H1 (cell line): ENCODE measurements at regions not wholly inside any gene's neighbourhood (a gene's known extent, or its start where the extent isn't known, plus 50 kb on each side); places are given as distances from the start of the nearest gene placed in this dataset.

Experiments used
- CTCF ChIA-PET: fragments of 300-600 bp; sonication (Branson Sonifier 250); formaldehyde crosslinking; loops from one replicate; lab custom pipeline; 2021; ENCODE audit not compliant: partially characterized antibody; lab: Charles Lee
- POLR2A ChIA-PET: fragments of 300-600 bp; sonication (Branson Sonifier 250); formaldehyde crosslinking; loops from one replicate; lab custom pipeline; 2021; ENCODE audit warnings: inconsistent platforms; ENCODE audit not compliant: partially characterized antibody; lab: Charles Lee
- DNase-seq, 2 experiments: peaks; one replicate each; pipeline versions ENCODE4 v3.0.0 to v3.0.0-alpha.2; 2010 to 2022; ENCODE audit warnings: low spot score in 2 of 2, low read depth in 1 of 2, mixed read lengths in 1 of 2
- FAIRE-seq: peaks from 2 replicates; lab custom pipeline; 2011; peaks lifted over from hg19 to GRCh38; lab: Jason Lieb, UNC
- H2AFZ ChIP-seq: 2 replicates; pipeline ENCODE4 v1.8.1; 2012; ENCODE audit warnings: low read length, inconsistent platforms
- H2AK5ac ChIP-seq: 2 replicates; pipeline ENCODE4 v1.6.1; 2013; ENCODE audit warnings: low read depth, low read length
- H2BK120ac ChIP-seq: replicated peaks from 2 replicates; pipeline ENCODE3; 2013; ENCODE audit warnings: low read depth, low read length, inconsistent platforms
- H2BK12ac ChIP-seq: 2 replicates; pipeline ENCODE4 v1.6.1; 2013; ENCODE audit warnings: low read depth, low read length
- H2BK15ac ChIP-seq: 2 replicates; pipeline ENCODE4 v1.6.1; 2013; ENCODE audit warnings: low read length
- H2BK20ac ChIP-seq: 2 replicates; pipeline ENCODE4 v1.6.1; 2013; ENCODE audit warnings: low read length
- H2BK5ac ChIP-seq: 2 replicates; pipeline ENCODE4 v1.6.1; 2013; ENCODE audit warnings: low read depth, low read length
- H3K14ac ChIP-seq: 2 replicates; pipeline ENCODE4 v1.6.1; 2013; ENCODE audit warnings: inconsistent platforms; ENCODE audit not compliant: insufficient read length
- H3K18ac ChIP-seq: 2 replicates; pipeline ENCODE4 v1.6.1; 2013; ENCODE audit warnings: low read length; ENCODE audit errors: extremely low read depth
- H3K23ac ChIP-seq: 2 replicates; pipeline ENCODE4 v1.6.1; 2013; ENCODE audit warnings: inconsistent platforms; ENCODE audit not compliant: insufficient read length
- H3K23me2 ChIP-seq: 2 replicates; pipeline ENCODE4 v1.6.1; 2013; ENCODE audit warnings: low read depth, low read length
- H3K27ac ChIP-seq: 2 replicates; pipeline ENCODE4 v1.6.1; 2011; ENCODE audit warnings: low read depth, low read length, inconsistent platforms
- H3K27me3 ChIP-seq, 4 experiments: replicated peaks in 1 of 4; 1 replicate in 1 of 4; 2 replicates in 3 of 4; pipeline versions ENCODE4 v1.6.1 to v1.8.1; 2011 to 2013; ENCODE audit warnings: low read length in 3 of 4, mild to moderate bottlenecking in 3 of 4, inconsistent platforms in 2 of 4, mixed read lengths in 2 of 4, moderate library complexity in 1 of 4; ENCODE audit not compliant: control insufficient read depth in 3 of 4, insufficient read depth in 3 of 4; ENCODE audit errors: extremely low read depth in 1 of 4
- H3K36me3 ChIP-seq, 4 experiments: 2 replicates each; pipeline versions ENCODE4 v1.6.1 to v1.8.1; 2011 to 2013; ENCODE audit warnings: mild to moderate bottlenecking in 4 of 4, low read length in 3 of 4, moderate library complexity in 2 of 4, control low read depth in 1 of 4, inconsistent platforms in 1 of 4; ENCODE audit not compliant: insufficient read depth in 4 of 4, control insufficient read depth in 2 of 4
- H3K4ac ChIP-seq: replicated peaks from 2 replicates; pipeline ENCODE3; 2013; ENCODE audit warnings: low read length, low read depth, mixed read lengths, inconsistent platforms; ENCODE audit not compliant: insufficient read length
- H3K4me1 ChIP-seq, 4 experiments: replicated peaks in 1 of 4; 1 replicate in 1 of 4; 2 replicates in 3 of 4; pipeline versions ENCODE4 v1.6.1 to v1.8.1; 2011 to 2013; ENCODE audit warnings: low read length in 3 of 4, inconsistent platforms in 2 of 4, mixed read lengths in 1 of 4; ENCODE audit not compliant: insufficient read depth in 4 of 4, control insufficient read depth in 3 of 4
- H3K4me2 ChIP-seq, 2 experiments: 2 replicates each; pipeline versions ENCODE4 v1.6.1 to v1.8.1; 2011 to 2013; ENCODE audit warnings: low read depth in 2 of 2, low read length in 2 of 2, control low read depth in 1 of 2, inconsistent platforms in 1 of 2, mild to moderate bottlenecking in 1 of 2; ENCODE audit not compliant: insufficient read depth in 1 of 2
- H3K4me3 ChIP-seq, 4 experiments: fragments of 200-600, 300-600 bp in 1 of 4; sonication (generic), shearing (Covaris generic), sonication (Bioruptor Twin) in 1 of 4; 2 replicates each; pipeline versions ENCODE4 v1.5.1 to v1.8.1; 2011 to 2016; ENCODE audit warnings: low read length in 4 of 4, low read depth in 3 of 4, control low read depth in 2 of 4, inconsistent platforms in 2 of 4, mild to moderate bottlenecking in 2 of 4, mixed read lengths in 1 of 4, moderate library complexity in 1 of 4; ENCODE audit not compliant: insufficient read depth in 2 of 4; ENCODE audit errors: extremely low read depth in 1 of 4
- H3K56ac ChIP-seq: replicated peaks from 2 replicates; pipeline ENCODE3; 2013; ENCODE audit warnings: low read depth, mild to moderate bottlenecking, mixed read lengths, low read length, inconsistent platforms; ENCODE audit not compliant: insufficient read length
- H3K79me1 ChIP-seq: 2 replicates; pipeline ENCODE4 v1.6.1; 2013; ENCODE audit warnings: low read depth, low read length, control low read depth
- H3K79me2 ChIP-seq, 2 experiments: 2 replicates each; pipeline versions ENCODE4 v1.6.1 to v1.8.1; 2012 to 2013; ENCODE audit warnings: low read length in 2 of 2, mild to moderate bottlenecking in 2 of 2, inconsistent platforms in 1 of 2; ENCODE audit not compliant: insufficient read depth in 2 of 2, control insufficient read depth in 1 of 2
- H3K9ac ChIP-seq, 4 experiments: replicated peaks in 1 of 4; 1 replicate in 1 of 4; 2 replicates in 3 of 4; pipeline versions ENCODE4 v1.6.1 to v1.8.1; 2011 to 2013; ENCODE audit warnings: low read depth in 3 of 4, low read length in 3 of 4, control low read depth in 2 of 4, mild to moderate bottlenecking in 2 of 4, moderate library complexity in 2 of 4, inconsistent platforms in 1 of 4; ENCODE audit errors: extremely low read depth in 1 of 4
- H3K9me3 ChIP-seq, 2 experiments: 2 replicates each; pipeline versions ENCODE4 v1.6.1 to v1.8.1; 2012 to 2013; ENCODE audit warnings: mild to moderate bottlenecking in 2 of 2, moderate library complexity in 2 of 2, control low read depth in 1 of 2, inconsistent platforms in 1 of 2, low read depth in 1 of 2, low read length in 1 of 2, mixed read lengths in 1 of 2; ENCODE audit not compliant: insufficient read depth in 2 of 2
- H4K20me1 ChIP-seq, 2 experiments: replicated peaks in 1 of 2; 2 replicates each; pipeline versions ENCODE3 to v1.8.1; 2011 to 2013; ENCODE audit warnings: inconsistent platforms in 2 of 2, low read length in 2 of 2, mild to moderate bottlenecking in 1 of 2; ENCODE audit not compliant: insufficient read depth in 2 of 2, control insufficient read depth in 1 of 2
- H4K5ac ChIP-seq: 2 replicates; pipeline ENCODE4 v1.6.1; 2013; ENCODE audit warnings: low read length, low read depth, mixed read lengths, inconsistent platforms; ENCODE audit not compliant: insufficient read length
- H4K8ac ChIP-seq: 2 replicates; pipeline ENCODE4 v1.8.0; 2013; ENCODE audit warnings: mild to moderate bottlenecking, moderate library complexity, low read length, inconsistent platforms; ENCODE audit not compliant: insufficient read depth; ENCODE audit errors: extremely low read depth
- H4K91ac ChIP-seq: replicated peaks from 2 replicates; pipeline ENCODE3; 2013; ENCODE audit warnings: low read length, mixed read lengths, inconsistent platforms; ENCODE audit not compliant: insufficient read length
- ATF3 ChIP-seq: IDR thresholded peaks from 2 replicates; pipeline ENCODE4 v1.6.1; 2011; ENCODE audit warnings: low read depth, mild to moderate bottlenecking, low read length; ENCODE audit not compliant: insufficient read depth
- CHD2 ChIP-seq: IDR thresholded peaks from 2 replicates; pipeline ENCODE4 v1.6.1; 2012; ENCODE audit warnings: low read length, improper control_type of control experiment
- CTCF ChIP-seq, 3 experiments: IDR thresholded peaks; 1 replicate in 2 of 3; 2 replicates in 1 of 3; pipeline versions ENCODE4 v1.5.1 to v1.6.1; 2011; ENCODE audit warnings: low read length in 3 of 3, mild to moderate bottlenecking in 3 of 3, inconsistent platforms in 2 of 3, low read depth in 1 of 3, moderate library complexity in 1 of 3; ENCODE audit not compliant: insufficient read depth in 1 of 3; ENCODE audit errors: control extremely low read depth in 1 of 3
- EZH2 ChIP-seq: fragments of 200-600 bp; sonication (generic); IDR thresholded peaks from 2 replicates; pipeline ENCODE4 v1.7.1; 2012; ENCODE audit warnings: low read depth, mild to moderate bottlenecking, moderate library complexity, low read length, inconsistent platforms; ENCODE audit not compliant: severe bottlenecking
- KDM1A ChIP-seq: fragments of 200-600, 300-600 bp; sonication (generic); IDR thresholded peaks from 2 replicates; pipeline ENCODE4 v1.7.1; 2016; ENCODE audit warnings: mild to moderate bottlenecking, low read length, borderline replicate concordance
- POLR2AphosphoS5 ChIP-seq: IDR thresholded peaks from 2 replicates; pipeline ENCODE4 v1.6.1; 2011; ENCODE audit warnings: low read depth, low read length
- POU5F1 ChIP-seq: IDR thresholded peaks from 2 replicates; pipeline ENCODE4 v1.6.1; 2011; ENCODE audit warnings: low read depth, mild to moderate bottlenecking, low read length, moderate library complexity
- RFX5 ChIP-seq: IDR thresholded peaks from 2 replicates; pipeline ENCODE4 v1.6.1; 2011; ENCODE audit warnings: low read depth, low read length, improper control_type of control experiment, borderline replicate concordance
- SP1 ChIP-seq: IDR thresholded peaks from 2 replicates; pipeline ENCODE4 v1.6.1; 2011; ENCODE audit warnings: low read depth, low read length
- SP4 ChIP-seq: IDR thresholded peaks from 2 replicates; pipeline ENCODE4 v1.6.1; 2012; ENCODE audit warnings: low read length, inconsistent platforms
- WGBS, 2 experiments: shearing (Covaris generic) in 1 of 2; methylation state at CpG; one replicate each; pipeline versions ENCODE4 v1.1.6 to v1.1.7; 2013 to 2015; ENCODE audit warnings: low lambda C conversion rate in 2 of 2, mixed read lengths in 2 of 2, inconsistent platforms in 1 of 2, low coverage in 1 of 2, missing lambda C conversion rate in 1 of 2; ENCODE audit not compliant: insufficient replicate concordance in 2 of 2, insufficient coverage in 1 of 2, insufficient read length in 1 of 2; ENCODE audit errors: extremely low coverage in 1 of 2, missing lambda C conversion rate in 1 of 2; 5-methylcytosine and 5-hydroxymethylcytosine counted together

GRCh38 chr2:128738446-128739110 is 419.9 kb upstream of the HS6ST1 start:
- no peak overlapping the region for H2BK12ac ChIP-seq
- TF ChIP-seq POU5F1 (no peak), POLR2AphosphoS5 (no peak), ATF3 (no peak), CHD2 (no peak), CTCF (IDR thresholded peaks at IDR 0.05; ENCODE audit: control extremely low read depth in 1 of 3, insufficient read depth in 1 of 3, low read depth in 1 of 3, low read length in 3 of 3) (no peak), SP1 (no peak), EZH2 (no peak), KDM1A (no peak), RFX5 (no peak), SP4 (no peak)

More at GRCh38 chr2:128738446-128739110, 419.9 kb upstream of the HS6ST1 start:
- Histone ChIP-seq H4K8ac (no peak overlapping the region), H3K9ac (no peak overlapping the region), H3K27ac (no peak overlapping the region), H3K4me3 (no peak overlapping the region), H3K23me2 (no peaks in the 10 kb centered on the region), H3K79me1 (no peaks in the 10 kb centered on the region), H3K36me3 (no peaks in the 10 kb centered on the region), H2BK5ac (no peak overlapping the region), H3K56ac (no peak overlapping the region), H2BK20ac (no peak overlapping the region), H2BK120ac (no peak overlapping the region), H3K14ac (no peak overlapping the region), H3K4me1 (no peaks in the 10 kb centered on the region; a peak in 3 of 7 replicates), H2BK15ac (no peak overlapping the region), H3K23ac (no peak overlapping the region), H3K4me2 (no peak overlapping the region), H3K4ac (no peak overlapping the region), H2AFZ (no peak overlapping the region), H4K91ac (no peak overlapping the region), H3K27me3 (peaks cover 0 to 11% (median 9%) of the 10 kb centered on the region in 4 experiments; a peak in 6 of 7 replicates), H2AK5ac (no peak overlapping the region), H3K9me3 (no peaks in the 10 kb centered on the region), H3K79me2 (no peaks in the 10 kb centered on the region), H4K5ac (no peak overlapping the region), H4K20me1 (no peaks in the 10 kb centered on the region), H3K18ac (no peak overlapping the region)
- DNase-seq (no peak), FAIRE-seq (no peak)
- CTCF ChIA-PET: interaction anchor here (0.7 to 2.7 kb wide), 2 partner anchors 17 to 528 kb away, joined by 3 to 13 read pairs; no protein-coding TSS in a partner anchor
- 87% methylated on average over 8 of the region's 8 CpGs; no CpG with 5 or more reads in 1 of the 2 experiments for WGBS, 2 experiments
- POLR2A ChIA-PET: no interaction called here
